MM.1S (cell line): ENCODE measurements at regions not wholly inside any gene's neighbourhood (a gene's known extent, or its start where the extent isn't known, plus 50 kb on each side); places are given as distances from the start of the nearest gene placed in this dataset.

Experiments used
- DNase-seq: peaks from one replicate; pipeline ENCODE4 v3.0.0-alpha.2; 2015
- H2AFZ ChIP-seq: fragments of 300-600 bp; sonication (generic); 2 replicates; pipeline ENCODE4 v1.6.0; 2016; ENCODE audit warnings: antibody characterized with exemption, low read length
- H3F3A ChIP-seq: fragments of 300-600 bp; sonication (generic); 2 replicates; pipeline ENCODE4 v1.6.1; 2016; ENCODE audit warnings: mild to moderate bottlenecking, antibody characterized with exemption, low read length, moderate library complexity, mixed read lengths; ENCODE audit not compliant: insufficient read depth
- H3K27ac ChIP-seq: fragments of 300-600 bp; sonication (generic); 2 replicates; pipeline ENCODE4 v1.5.1; 2016; ENCODE audit warnings: mild to moderate bottlenecking, low read length
- H3K27me3 ChIP-seq: fragments of 300-600 bp; sonication (generic); replicated peaks from 2 replicates; pipeline ENCODE4 v1.6.0; 2016; ENCODE audit warnings: low read length; ENCODE audit not compliant: insufficient read depth
- H3K36me3 ChIP-seq: fragments of 300-600 bp; sonication (generic); replicated peaks from 2 replicates; pipeline ENCODE4 v1.6.1; 2016; ENCODE audit warnings: mild to moderate bottlenecking, low read length, mixed read lengths; ENCODE audit not compliant: insufficient read depth
- H3K4me1 ChIP-seq: fragments of 300-600 bp; sonication (generic); 2 replicates; pipeline ENCODE4 v1.6.1; 2016; ENCODE audit warnings: low read length, mixed read lengths
- H3K4me2 ChIP-seq: fragments of 300-600 bp; sonication (generic); 2 replicates; pipeline ENCODE4 v1.6.0; 2016; ENCODE audit warnings: low read depth, low read length
- H3K4me3 ChIP-seq: fragments of 300-600 bp; sonication (generic); 2 replicates; pipeline ENCODE4 v1.5.1; 2016; ENCODE audit warnings: low read length, mixed read lengths
- H3K79me2 ChIP-seq: fragments of 300-600 bp; sonication (generic); 2 replicates; pipeline ENCODE4 v1.6.1; 2016; ENCODE audit warnings: mixed run types, low read length, mixed read lengths
- H3K9ac ChIP-seq: fragments of 300-600 bp; sonication (generic); 2 replicates; pipeline ENCODE4 v1.6.1; 2016; ENCODE audit warnings: low read length, mixed read lengths
- H3K9me2 ChIP-seq: fragments of 300-600 bp; sonication (generic); replicated peaks from 2 replicates; pipeline ENCODE4 v1.6.1; 2016; ENCODE audit warnings: mild to moderate bottlenecking, low read length, mixed read lengths; ENCODE audit not compliant: insufficient read depth
- H3K9me3 ChIP-seq: fragments of 300-600 bp; sonication (generic); replicated peaks from 2 replicates; pipeline ENCODE4 v1.6.1; 2016; ENCODE audit warnings: mild to moderate bottlenecking, low read length, mixed read lengths; ENCODE audit not compliant: insufficient read depth
- H4K20me1 ChIP-seq: fragments of 300-600 bp; sonication (generic); 2 replicates; pipeline ENCODE4 v1.6.1; 2016; ENCODE audit warnings: mild to moderate bottlenecking, low read length, moderate library complexity, mixed read lengths; ENCODE audit not compliant: insufficient read depth
- EZH2 ChIP-seq: fragments of 300-600 bp; sonication (generic); optimal IDR thresholded peaks from 2 replicates; pipeline ENCODE3; 2017; ENCODE audit warnings: low read depth, mild to moderate bottlenecking, antibody characterized with exemption, low read length, mixed read lengths
- EZH2phosphoT487 ChIP-seq: fragments of 300-600 bp; sonication (generic); IDR thresholded peaks from 2 replicates; pipeline ENCODE4 v1.6.1; 2018; ENCODE audit warnings: antibody characterized with exemption, low read length
- TF ChIP-seq, protein P1 (sequence below): fragments of 300-600 bp; sonication (generic); IDR thresholded peaks from 2 replicates; pipeline ENCODE4 v1.5.1; 2016; ENCODE audit warnings: antibody characterized with exemption, low read length, mixed read lengths

DNA sequence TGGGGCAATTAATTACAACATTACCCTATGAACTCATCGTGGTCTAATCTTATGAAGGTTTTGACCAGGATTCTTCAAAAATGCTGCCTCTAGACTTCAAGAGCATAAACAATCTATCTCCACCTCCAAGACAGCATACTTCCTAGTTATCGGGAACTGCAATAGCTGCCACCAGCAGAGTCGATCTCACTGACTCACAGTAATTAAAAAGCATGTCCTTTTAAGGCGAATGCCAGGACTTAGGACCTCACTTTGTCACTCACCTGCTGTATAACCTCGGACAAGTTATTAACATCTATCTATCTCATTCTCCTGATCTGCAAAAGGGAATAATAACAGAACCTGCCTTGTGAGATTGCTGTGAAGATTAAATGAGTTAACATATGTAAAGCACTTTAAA lies 666.0 kb upstream of the COBL start:
- H3K4me3 ChIP-seq: no peak overlapping the region
- no peaks in the 10 kb centered on the region for H3K36me3 ChIP-seq
- no peak for DNase-seq
- H3K9me3 ChIP-seq: no peaks in the 10 kb centered on the region
- H3K9me2 ChIP-seq: no peaks in the 10 kb centered on the region; the same call in 1 of the 2 replicates
- H3K79me2 ChIP-seq: no peaks in the 10 kb centered on the region
- no peaks in the 10 kb centered on the region for H3K4me1 ChIP-seq
- H3K9ac ChIP-seq: no peak overlapping the region
- H3K27me3 ChIP-seq: no peaks in the 10 kb centered on the region
- no peaks in the 10 kb centered on the region for H3F3A ChIP-seq
- no peaks in the 10 kb centered on the region for H4K20me1 ChIP-seq
- H2AFZ ChIP-seq: no peak overlapping the region
- H3K4me2 ChIP-seq: no peak overlapping the region
- no peak overlapping the region for H3K27ac ChIP-seq
- TF ChIP-seq, protein P1, sequence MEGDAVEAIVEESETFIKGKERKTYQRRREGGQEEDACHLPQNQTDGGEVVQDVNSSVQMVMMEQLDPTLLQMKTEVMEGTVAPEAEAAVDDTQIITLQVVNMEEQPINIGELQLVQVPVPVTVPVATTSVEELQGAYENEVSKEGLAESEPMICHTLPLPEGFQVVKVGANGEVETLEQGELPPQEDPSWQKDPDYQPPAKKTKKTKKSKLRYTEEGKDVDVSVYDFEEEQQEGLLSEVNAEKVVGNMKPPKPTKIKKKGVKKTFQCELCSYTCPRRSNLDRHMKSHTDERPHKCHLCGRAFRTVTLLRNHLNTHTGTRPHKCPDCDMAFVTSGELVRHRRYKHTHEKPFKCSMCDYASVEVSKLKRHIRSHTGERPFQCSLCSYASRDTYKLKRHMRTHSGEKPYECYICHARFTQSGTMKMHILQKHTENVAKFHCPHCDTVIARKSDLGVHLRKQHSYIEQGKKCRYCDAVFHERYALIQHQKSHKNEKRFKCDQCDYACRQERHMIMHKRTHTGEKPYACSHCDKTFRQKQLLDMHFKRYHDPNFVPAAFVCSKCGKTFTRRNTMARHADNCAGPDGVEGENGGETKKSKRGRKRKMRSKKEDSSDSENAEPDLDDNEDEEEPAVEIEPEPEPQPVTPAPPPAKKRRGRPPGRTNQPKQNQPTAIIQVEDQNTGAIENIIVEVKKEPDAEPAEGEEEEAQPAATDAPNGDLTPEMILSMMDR: no peak
- TF ChIP-seq EZH2phosphoT487 (no peak), EZH2 (no peak)

DNA sequence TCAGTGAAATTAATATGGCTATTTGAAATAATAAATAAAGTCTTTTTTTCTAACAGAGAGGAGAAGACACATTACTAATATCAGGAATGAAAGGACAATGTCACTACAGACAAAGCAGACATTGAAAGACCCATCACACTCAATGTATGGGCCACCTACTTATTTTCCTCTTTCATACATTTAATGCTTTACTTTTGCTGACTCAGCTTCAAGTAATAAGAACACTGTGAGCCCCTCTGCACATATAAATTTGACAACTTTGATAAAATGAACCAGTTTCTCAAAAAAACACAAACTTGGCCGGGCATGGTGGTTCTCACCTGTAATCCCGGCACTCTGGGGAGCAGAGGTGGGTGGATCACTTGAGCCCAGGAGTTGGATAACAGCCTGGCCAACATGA lies 664.2 kb upstream of the COBL start:
- Histone ChIP-seq H3K9ac (no peak overlapping the region), H3K4me3 (no peak overlapping the region), H3K27me3 (no peaks in the 10 kb centered on the region), H3K9me3 (no peaks in the 10 kb centered on the region), H3K4me1 (no peaks in the 10 kb centered on the region), H3K36me3 (no peaks in the 10 kb centered on the region), H2AFZ (no peak overlapping the region), H3F3A (no peaks in the 10 kb centered on the region), H4K20me1 (no peaks in the 10 kb centered on the region), H3K27ac (no peak overlapping the region), H3K79me2 (no peaks in the 10 kb centered on the region), H3K9me2 (no peaks in the 10 kb centered on the region; the same call in 1 of the 2 replicates), H3K4me2 (no peak overlapping the region)
- TF ChIP-seq EZH2phosphoT487: no peak
- TF ChIP-seq, protein P1: no peak
- no peak for TF ChIP-seq EZH2
- no peak for DNase-seq

DNA sequence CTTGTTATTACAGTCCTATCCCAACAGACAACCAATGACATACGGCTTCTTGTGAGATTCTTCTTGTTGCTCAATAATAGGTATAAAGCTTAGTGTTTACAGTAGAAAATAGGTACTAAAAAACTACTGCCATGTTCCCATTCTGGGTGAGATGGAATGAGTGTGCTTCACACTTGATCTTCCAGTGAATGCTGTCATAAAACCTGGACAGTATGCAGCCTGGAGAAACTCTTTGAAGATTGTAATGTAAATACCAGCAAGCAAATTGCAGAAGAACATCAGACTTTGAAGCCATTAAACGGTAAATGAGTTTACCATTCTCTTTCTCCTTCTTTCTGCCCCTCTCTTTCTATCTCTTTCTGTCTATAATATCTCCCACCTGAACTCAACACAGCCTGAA lies 663.7 kb upstream of the COBL start:
- Histone ChIP-seq H3F3A (no peaks in the 10 kb centered on the region), H3K27ac (no peak overlapping the region), H3K9me3 (no peaks in the 10 kb centered on the region), H3K36me3 (no peaks in the 10 kb centered on the region), H3K79me2 (no peaks in the 10 kb centered on the region), H3K4me2 (no peak overlapping the region), H3K4me3 (no peak overlapping the region), H2AFZ (no peak overlapping the region), H4K20me1 (no peaks in the 10 kb centered on the region), H3K4me1 (no peaks in the 10 kb centered on the region), H3K9ac (no peak overlapping the region), H3K9me2 (no peaks in the 10 kb centered on the region; the same call in 1 of the 2 replicates), H3K27me3 (no peaks in the 10 kb centered on the region)
- no peak for DNase-seq
- TF ChIP-seq, protein P1: no peak
- TF ChIP-seq EZH2phosphoT487 (no peak), EZH2 (no peak)

DNA sequence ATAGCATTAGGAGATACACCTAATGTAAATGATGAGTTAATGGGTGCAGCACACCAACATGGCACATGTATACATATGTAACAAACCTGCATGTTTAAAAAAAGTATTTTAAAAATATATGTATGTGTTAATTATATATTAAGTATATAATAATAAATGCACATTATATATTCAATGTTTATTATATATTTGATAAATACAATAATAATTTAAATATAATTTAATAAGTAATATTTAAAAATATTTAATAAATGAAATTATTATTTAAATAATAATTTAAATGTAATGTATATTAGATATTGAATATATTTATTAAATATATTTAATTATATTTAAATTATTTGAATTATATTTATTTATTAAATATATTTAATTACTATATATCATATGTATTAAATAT lies 661.3 kb upstream of the COBL start:
- DNase-seq: no peak
- no peak for TF ChIP-seq EZH2phosphoT487
- TF ChIP-seq EZH2: no peak
- TF ChIP-seq, protein P1: no peak
- H4K20me1 ChIP-seq: no peaks in the 10 kb centered on the region
- no peak overlapping the region for H3K27ac ChIP-seq
- H3K4me3 ChIP-seq: no peak overlapping the region
- no peak overlapping the region for H3K9ac ChIP-seq
- no peak overlapping the region for H3K4me2 ChIP-seq
- no peaks in the 10 kb centered on the region for H3K9me3 ChIP-seq
- H3K4me1 ChIP-seq: no peaks in the 10 kb centered on the region
- no peaks in the 10 kb centered on the region for H3K36me3 ChIP-seq
- H3K9me2 ChIP-seq: no peaks in the 10 kb centered on the region; the same call in 1 of the 2 replicates
- no peaks in the 10 kb centered on the region for H3F3A ChIP-seq
- no peak overlapping the region for H2AFZ ChIP-seq
- H3K79me2 ChIP-seq: no peaks in the 10 kb centered on the region
- no peaks in the 10 kb centered on the region for H3K27me3 ChIP-seq
